Anterior cingulate cortex (tissue), 58 donors: ENCODE measurements at regions not wholly inside any gene's neighbourhood (a gene's known extent, or its start where the extent isn't known, plus 50 kb on each side); places are given as distances from the start of the nearest gene placed in this dataset.

Experiments
- DNase-seq, 58 donors: peaks; one replicate each; lab custom pipeline; 2025; lab: John Stamatoyannopoulos, UW

- no peak for DNase-seq
These were observed 127.5 kb downstream of the RFC3 start for GRCh38 chr13:33945477-33945876.

GRCh38 chr13:33953203-33953602, 135.3 kb downstream of the RFC3 start:
- no peak for DNase-seq

- no peak for DNase-seq
These were observed 135.8 kb downstream of the RFC3 start for GRCh38 chr13:33953781-33954180.

DNA sequence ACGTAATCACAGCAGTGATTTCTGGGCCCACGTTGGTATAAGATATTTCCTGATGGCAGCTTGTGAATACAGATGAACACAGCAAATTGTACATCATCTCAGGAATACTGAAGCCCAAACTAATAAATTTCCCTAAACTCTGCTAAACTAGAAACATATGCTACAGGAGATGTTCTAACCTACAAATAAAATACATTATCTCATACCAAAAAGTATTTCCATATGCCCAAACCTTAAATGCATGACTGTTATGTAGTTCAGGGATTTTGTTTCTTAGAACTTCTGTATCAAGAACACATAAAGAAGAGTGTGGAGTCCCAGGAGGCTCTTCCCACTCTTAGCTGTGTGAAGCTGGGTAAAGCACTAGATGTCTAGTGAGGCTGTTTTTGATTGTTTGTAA, 138.4 kb downstream of the RFC3 start:
- DNase-seq, result no peak

DNA sequence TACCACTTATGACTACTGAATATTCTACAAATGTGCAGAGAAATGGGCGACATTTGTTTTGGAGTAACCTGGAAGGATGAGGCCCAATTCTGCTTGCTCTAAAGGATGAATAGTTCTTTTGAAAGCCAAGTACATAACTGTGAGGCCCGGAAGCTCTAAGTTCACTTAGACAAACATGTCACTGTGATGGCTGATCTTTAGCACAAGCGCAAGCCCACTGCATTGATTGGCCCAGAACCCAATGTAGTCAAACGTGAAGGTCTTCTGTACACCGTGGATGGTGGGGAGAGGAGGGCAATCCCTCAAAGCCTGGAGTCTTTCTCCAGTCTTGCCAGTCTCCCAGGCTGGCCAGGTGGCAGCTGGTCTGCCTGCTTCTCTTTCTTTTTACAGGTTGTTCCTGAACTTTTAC, 139.6 kb downstream of the RFC3 start:
- no peak for DNase-seq

DNA sequence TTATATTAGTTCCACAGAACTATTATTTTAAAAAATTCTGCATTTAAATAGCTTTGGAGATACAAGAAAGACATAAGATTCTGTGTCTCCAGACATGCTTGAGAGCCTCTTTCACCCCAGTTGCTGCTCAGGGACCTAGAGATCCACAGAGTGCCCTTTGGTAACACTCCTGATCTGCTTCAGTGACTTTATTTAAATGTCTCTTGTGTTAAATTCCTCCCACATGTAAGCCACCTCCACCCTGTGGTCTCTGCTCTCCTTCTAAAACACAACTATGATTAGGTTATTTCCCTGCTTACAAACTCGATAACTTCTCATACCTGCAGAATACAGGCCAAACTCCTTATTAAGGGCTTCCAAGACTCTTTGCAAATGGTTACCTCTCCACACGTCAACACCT, 141.0 kb downstream of the RFC3 start:
- no peak for DNase-seq

DNA sequence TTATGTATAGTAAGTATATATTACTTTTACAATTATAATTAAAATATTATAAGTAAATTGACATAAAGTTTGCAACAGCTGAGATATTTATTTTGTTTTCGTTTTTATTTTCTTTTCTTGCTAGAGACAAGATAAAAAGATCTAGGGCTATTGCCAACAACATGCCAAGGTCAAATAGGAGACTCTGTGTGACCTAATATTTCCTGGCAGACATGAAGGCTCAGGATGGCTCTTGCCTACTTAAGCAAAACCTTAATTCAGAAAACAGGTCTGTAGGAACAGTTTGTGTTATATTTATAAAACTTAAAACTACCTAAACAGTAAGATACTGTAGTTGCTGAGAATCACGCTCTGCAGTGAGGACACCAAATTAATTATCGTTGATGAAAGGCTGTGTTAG, 145.2 kb downstream of the RFC3 start:
- DNase-seq, result no peak

- DNase-seq, result no peak
These were observed 145.9 kb downstream of the RFC3 start for GRCh38 chr13:33963895-33964294.

- no peak for DNase-seq
These were observed 150.9 kb downstream of the RFC3 start for GRCh38 chr13:33968520-33969507.

DNA sequence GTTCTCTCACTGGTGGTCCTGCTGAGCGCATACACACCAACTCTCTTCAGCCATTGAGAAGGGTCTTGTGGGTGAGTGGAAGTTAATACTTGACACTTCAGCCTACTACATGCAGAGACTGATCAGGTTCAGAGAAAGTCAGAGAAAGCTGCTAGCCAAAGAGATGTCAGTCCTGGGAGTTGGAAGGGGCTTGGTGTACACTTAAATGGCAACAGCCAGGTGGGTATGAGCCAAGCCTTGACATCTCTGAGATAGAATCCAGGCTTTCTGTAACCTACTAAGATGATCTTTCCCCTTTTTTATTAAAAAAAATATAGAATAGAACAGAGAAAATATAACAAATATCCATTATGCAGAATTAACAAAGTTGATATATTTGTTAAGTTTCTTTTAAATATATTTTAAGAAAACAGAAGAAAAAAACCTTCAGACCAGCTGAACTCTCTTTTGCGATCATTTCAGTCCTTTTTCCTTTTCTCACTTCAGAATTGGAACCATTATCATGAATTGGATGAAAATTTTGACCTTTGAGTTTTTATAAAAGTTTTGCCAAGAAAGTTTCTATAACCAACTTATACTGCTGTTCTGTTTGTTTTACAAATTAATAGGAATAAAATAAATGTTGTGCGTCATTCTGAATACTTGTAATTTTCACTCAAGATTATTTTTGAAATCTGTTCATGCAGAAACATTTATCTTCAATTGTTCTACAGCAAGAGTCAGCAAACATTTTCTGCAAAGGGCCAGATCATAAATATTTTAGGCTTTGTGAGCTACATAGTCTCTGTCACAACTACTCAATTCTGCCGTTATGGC, 153.0 kb downstream of the RFC3 start:
- no peak for DNase-seq

DNA sequence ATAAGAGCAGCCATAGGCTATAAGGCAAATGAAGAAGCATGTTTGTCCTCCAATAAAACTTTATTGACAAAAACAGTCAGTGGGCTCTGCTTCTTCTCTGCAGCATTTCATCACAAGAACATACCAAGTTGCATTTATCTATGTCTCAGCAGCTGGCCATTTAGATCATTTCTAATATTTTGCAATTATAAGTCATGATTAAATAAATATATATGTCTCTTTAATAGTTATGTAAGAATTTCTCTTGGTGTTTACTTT, 153.5 kb downstream of the RFC3 start:
- DNase-seq, result no peak

DNA sequence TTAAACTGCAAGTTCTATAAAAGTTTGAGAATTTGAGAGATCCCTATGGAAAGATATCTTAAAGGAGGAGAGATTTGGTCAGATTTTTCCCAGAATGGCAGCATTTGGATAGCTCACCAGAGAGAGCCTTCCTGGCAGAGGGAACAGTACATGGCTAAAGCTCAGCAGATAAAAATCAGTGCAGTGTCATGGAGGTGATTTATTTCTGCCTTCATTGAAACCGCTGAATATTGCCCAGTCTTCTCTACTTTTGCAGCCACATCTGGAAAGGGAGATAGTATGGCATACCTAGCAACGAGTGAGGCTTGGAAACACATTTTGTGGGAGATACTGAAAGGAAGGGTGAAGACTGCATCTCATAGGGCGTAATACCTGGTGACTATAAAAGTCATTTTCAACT, 155.2 kb downstream of the RFC3 start:
- DNase-seq, result no peak

GRCh38 chr13:33976965-33977364, 159.0 kb downstream of the RFC3 start:
- no peak for DNase-seq

- DNase-seq, result no peak
These were observed 160.7 kb downstream of the RFC3 start for GRCh38 chr13:33978653-33979052.

DNA sequence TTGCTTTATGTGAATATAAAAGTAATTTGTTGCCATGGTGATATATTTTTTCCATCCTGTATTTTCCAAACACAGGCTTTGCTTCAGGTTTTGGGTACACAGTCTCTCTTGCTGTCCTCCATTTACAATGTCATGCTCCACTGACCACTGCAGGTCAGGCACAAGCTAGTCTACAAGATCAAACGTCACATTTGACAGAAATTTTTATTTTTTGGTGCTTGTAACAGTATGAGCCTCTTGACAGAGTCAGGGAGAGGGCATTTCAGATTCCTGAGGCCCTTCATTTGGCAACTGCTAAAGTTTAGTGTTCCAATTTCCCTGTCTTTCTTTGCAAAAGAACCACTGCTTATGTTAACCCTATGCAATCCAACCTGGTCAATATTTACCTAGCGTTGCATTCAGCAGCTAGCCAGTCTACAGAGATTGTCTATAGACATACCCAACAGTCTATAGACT, 175.0 kb downstream of the RFC3 start:
- DNase-seq, result no peak

GRCh38 chr13:33994198-33994597, 176.2 kb downstream of the RFC3 start:
- DNase-seq, result no peak

GRCh38 chr13:33994826-33995502, 177.0 kb downstream of the RFC3 start:
- DNase-seq, result no peak

- no peak for DNase-seq
These were observed 178.7 kb downstream of the RFC3 start for GRCh38 chr13:33996636-33997035.

DNA sequence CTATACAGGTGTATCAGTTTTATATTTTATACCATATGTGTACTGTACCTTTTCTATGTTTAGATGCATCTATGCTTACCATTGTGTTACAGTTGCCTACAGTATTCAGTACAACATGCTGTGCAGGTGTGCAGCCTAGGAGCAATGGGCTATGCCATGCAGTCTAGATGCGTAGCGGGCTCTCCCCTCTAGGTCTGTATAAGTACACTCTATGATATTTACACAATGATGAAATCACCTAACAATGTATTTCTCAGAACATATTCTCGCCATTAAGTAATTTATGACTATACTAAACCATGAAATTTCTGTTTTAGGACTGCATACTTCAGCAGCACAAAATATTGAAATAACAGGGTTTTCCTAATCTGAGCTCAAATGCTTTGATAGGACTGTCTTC, 179.6 kb downstream of the RFC3 start:
- DNase-seq, result no peak

DNA sequence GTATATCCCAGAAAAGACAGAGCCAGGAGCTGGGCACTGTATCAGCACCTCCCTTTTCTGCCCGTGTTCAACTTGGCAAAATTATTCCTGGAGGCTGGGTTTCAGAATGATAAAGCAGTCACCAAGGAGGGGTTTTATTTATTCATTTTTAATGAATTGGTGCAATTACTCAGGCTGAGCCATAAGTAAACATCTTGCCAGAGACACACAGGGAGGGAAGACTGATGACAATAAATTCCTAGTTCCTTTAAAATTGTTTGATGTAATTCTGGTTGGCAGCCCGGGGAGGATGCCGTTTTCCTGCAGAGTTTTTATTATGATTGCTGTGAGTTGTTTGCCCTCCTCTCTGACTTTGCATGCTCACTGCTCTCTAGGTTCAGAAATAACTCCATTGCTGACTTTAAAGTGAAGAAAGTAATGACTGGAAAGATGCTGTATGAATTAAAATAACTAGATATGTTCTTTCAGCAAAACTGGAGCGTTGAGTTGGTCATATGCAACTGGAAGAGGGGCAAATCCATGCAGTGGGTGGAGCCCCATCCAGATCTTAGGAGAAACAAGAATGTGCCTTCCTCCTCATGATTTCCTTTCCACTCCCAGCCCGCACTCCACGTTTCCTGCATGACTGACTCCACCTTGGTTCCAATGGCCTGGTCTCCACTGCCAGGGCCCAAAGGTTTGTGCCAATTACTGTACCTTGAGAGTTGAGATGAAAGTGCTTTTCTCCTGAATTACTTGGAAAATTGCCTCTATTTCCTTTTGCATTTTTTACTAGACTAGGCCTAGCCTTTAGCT, 182.1 kb downstream of the RFC3 start:
- DNase-seq, result no peak
